ENCODE measurements at regions not wholly inside any gene's neighbourhood (a gene's known extent, or its start where the extent isn't known, plus 50 kb on each side); places are given as distances from the start of the nearest gene placed in this dataset.

- no peaks in the 10 kb centered on the region for H3K4me1 Mint-ChIP-seq (ENCODE audit: low read depth)
- H3K27me3 Mint-ChIP-seq (ENCODE audit: low read depth) = no peaks in the 10 kb centered on the region
- no peak overlapping the region for H3K4me3 Mint-ChIP-seq
- peaks cover 20% of the 10 kb centered on the region for H3K9me3 Mint-ChIP-seq
- H3K36me3 Mint-ChIP-seq (ENCODE audit: low read depth) = no peaks in the 10 kb centered on the region
- no peak overlapping the region for H3K27ac Mint-ChIP-seq
Observed at GRCh38 chr7:54338319-54338718, 203.9 kb upstream of the VSTM2A start.

DNA sequence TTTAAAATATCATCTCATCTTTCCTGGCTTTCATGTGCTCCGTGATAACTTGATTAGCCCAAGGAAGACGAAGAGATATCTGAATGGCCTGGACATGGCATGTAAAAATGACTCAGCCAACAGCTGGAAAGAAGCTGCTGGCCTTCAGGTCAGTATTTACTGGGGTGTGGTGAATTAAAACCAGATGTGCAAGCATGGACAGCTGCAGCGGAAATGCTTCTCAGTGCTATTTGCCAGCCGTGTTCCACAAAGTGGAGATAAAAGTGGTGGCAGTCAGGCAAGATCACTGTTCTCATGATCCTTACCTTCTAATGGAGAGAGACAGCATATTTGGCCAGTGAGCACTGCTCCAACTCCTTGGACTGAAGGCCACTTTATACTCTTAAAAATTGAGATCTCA is 203.1 kb upstream of the VSTM2A start:
- Mint-ChIP-seq H3K36me3 (ENCODE audit: low read depth) (no peaks in the 10 kb centered on the region), H3K4me1 (ENCODE audit: low read depth) (no peaks in the 10 kb centered on the region), H3K27me3 (ENCODE audit: low read depth) (no peaks in the 10 kb centered on the region), H3K9me3 (peaks cover 27% of the 10 kb centered on the region), H3K27ac (no peak overlapping the region), H3K4me3 (no peak overlapping the region)

DNA sequence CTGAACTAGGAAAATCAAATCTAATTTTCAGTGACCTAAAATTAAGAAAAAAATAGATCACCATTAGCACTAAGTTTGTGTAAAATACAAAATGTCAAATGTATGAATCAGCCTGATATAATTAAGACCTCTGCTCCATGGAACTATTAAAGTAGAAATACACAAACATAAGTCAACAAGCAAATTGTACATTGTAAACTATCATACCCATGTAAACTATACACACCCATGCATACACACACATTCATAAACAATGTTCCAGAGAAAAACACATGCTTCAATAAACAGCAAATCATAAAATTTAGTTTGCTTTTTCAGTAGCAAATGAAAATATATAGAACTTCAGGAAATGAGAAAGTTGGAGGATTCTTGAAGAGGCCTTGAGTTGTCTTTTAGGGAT is 199.7 kb upstream of the VSTM2A start:
- Mint-ChIP-seq H3K27ac (no peak overlapping the region), H3K9me3 (peaks cover 25% of the 10 kb centered on the region), H3K4me3 (no peak overlapping the region), H3K4me1 (ENCODE audit: low read depth) (no peaks in the 10 kb centered on the region), H3K27me3 (ENCODE audit: low read depth) (no peaks in the 10 kb centered on the region), H3K36me3 (ENCODE audit: low read depth) (no peaks in the 10 kb centered on the region)

GRCh38 chr7:54343511-54343910 is 198.7 kb upstream of the VSTM2A start:
- H3K4me3 Mint-ChIP-seq = no peak overlapping the region
- no peaks in the 10 kb centered on the region for H3K27me3 Mint-ChIP-seq (ENCODE audit: low read depth)
- H3K4me1 Mint-ChIP-seq (ENCODE audit: low read depth) = no peaks in the 10 kb centered on the region
- peaks cover 26% of the 10 kb centered on the region for H3K9me3 Mint-ChIP-seq
- no peak overlapping the region for H3K27ac Mint-ChIP-seq
- no peaks in the 10 kb centered on the region for H3K36me3 Mint-ChIP-seq (ENCODE audit: low read depth)

GRCh38 chr7:54345746-54346145 is 196.4 kb upstream of the VSTM2A start:
- no peak overlapping the region for H3K27ac Mint-ChIP-seq
- no peaks in the 10 kb centered on the region for H3K27me3 Mint-ChIP-seq (ENCODE audit: low read depth)
- H3K4me1 Mint-ChIP-seq (ENCODE audit: low read depth) = no peaks in the 10 kb centered on the region
- H3K4me3 Mint-ChIP-seq = no peak overlapping the region
- no peaks in the 10 kb centered on the region for H3K36me3 Mint-ChIP-seq (ENCODE audit: low read depth)
- peaks cover 34% of the 10 kb centered on the region for H3K9me3 Mint-ChIP-seq

GRCh38 chr7:54349229-54349628 is 192.9 kb upstream of the VSTM2A start:
- Mint-ChIP-seq H3K36me3 (ENCODE audit: low read depth) (no peaks in the 10 kb centered on the region), H3K4me3 (no peak overlapping the region), H3K9me3 (peaks cover 31% of the 10 kb centered on the region), H3K27me3 (ENCODE audit: low read depth) (no peaks in the 10 kb centered on the region), H3K4me1 (ENCODE audit: low read depth) (no peaks in the 10 kb centered on the region), H3K27ac (no peak overlapping the region)

DNA sequence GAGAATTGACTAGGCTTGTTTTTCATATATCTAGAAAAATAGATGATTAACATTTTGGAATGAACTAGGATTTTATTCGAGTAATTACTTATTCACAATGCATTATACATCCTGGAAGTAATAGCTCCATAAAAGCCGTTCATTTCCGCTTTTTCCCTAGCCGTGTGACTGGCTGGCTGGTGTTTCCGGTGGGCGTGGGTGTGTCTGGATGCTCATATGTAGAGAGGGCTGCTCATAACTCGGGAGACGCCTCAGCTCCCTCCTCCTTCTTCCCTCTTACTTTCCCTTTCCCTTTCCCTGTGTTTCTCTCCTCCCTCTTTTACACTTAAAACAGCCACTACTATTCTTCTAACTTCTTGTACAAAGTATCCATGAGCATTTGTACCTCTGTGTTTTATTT is 187.7 kb upstream of the VSTM2A start:
- H3K36me3 Mint-ChIP-seq (ENCODE audit: low read depth) = no peaks in the 10 kb centered on the region
- H3K27me3 Mint-ChIP-seq (ENCODE audit: low read depth) = no peaks in the 10 kb centered on the region
- no peak overlapping the region for H3K4me3 Mint-ChIP-seq
- no peaks in the 10 kb centered on the region for H3K4me1 Mint-ChIP-seq (ENCODE audit: low read depth)
- H3K9me3 Mint-ChIP-seq = peaks cover 16% of the 10 kb centered on the region
- no peak overlapping the region for H3K27ac Mint-ChIP-seq

DNA sequence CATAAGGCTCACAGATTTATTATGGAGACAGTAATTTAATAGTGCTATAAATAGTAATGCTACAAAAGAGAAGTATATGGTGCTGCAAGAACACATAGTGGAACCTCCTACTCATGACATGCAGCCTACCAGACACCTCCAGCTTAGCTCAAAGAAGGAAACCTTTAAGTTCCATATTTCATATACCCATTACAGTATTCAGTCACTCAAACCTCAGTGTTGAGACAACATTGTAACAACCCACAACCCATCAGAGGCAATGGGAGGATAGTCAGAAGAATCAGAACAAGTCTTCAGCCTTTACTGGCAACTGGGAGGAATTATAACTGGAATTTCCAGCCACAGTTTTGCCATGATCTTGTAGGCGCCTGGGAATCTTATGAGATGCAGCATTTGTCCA is 186.3 kb upstream of the VSTM2A start:
- Mint-ChIP-seq H3K27ac (no peak overlapping the region), H3K4me1 (ENCODE audit: low read depth) (no peaks in the 10 kb centered on the region), H3K36me3 (ENCODE audit: low read depth) (no peaks in the 10 kb centered on the region), H3K27me3 (ENCODE audit: low read depth) (no peaks in the 10 kb centered on the region), H3K4me3 (no peak overlapping the region), H3K9me3 (peaks cover 20% of the 10 kb centered on the region)

DNA sequence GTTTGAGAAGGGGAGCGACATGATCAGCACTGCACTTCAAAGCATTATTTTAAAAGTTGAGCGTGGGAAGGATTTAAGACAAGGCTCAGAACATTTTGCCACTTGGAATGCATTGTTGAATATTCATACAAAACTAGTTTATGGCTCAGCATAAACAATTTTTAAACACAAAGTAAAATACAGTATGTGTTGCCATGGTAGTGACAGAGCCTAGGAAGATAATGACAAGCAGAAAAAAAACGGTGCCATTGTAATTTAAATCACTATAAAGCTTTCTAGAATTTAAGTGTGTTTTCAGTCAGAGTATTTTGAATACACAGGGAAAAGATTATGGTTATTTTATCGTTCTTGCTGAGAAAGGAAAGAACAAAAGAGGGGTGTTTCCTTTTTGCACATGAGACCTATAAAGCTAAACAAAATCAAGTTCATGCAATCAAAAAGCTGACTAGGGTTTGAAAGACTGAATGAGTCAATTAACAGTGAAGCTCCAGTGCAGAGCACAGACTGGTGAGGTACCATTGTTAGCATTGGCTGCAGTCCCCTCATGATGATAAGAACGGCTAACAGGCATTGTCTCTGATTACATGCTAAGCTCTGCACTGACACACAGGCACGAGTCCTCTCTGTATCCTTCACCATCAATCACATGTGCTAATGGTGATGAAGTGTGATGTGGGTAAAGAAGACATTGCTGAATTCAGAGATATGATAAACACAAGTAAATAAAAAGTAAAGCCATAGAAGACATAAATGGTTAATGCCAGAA is 181.9 kb upstream of the VSTM2A start:
- H3K9me3 Mint-ChIP-seq = peaks cover 21% of the 10 kb centered on the region
- H3K27me3 Mint-ChIP-seq (ENCODE audit: low read depth) = no peaks in the 10 kb centered on the region
- no peaks in the 10 kb centered on the region for H3K4me1 Mint-ChIP-seq (ENCODE audit: low read depth)
- H3K27ac Mint-ChIP-seq = no peak overlapping the region
- no peaks in the 10 kb centered on the region for H3K36me3 Mint-ChIP-seq (ENCODE audit: low read depth)
- H3K4me3 Mint-ChIP-seq = no peak overlapping the region

- Mint-ChIP-seq H3K27me3 (ENCODE audit: low read depth) (no peaks in the 10 kb centered on the region), H3K27ac (no peak overlapping the region), H3K9me3 (peaks cover 17% of the 10 kb centered on the region), H3K4me3 (no peak overlapping the region), H3K4me1 (ENCODE audit: low read depth) (no peaks in the 10 kb centered on the region), H3K36me3 (ENCODE audit: low read depth) (no peaks in the 10 kb centered on the region)
Observed at GRCh38 chr7:54390565-54390964, 151.6 kb upstream of the VSTM2A start.

- Mint-ChIP-seq H3K9me3 (no peaks in the 10 kb centered on the region), H3K4me1 (ENCODE audit: low read depth) (no peaks in the 10 kb centered on the region), H3K4me3 (no peak overlapping the region), H3K36me3 (ENCODE audit: low read depth) (no peaks in the 10 kb centered on the region), H3K27ac (no peak overlapping the region), H3K27me3 (ENCODE audit: low read depth) (no peaks in the 10 kb centered on the region)
Observed at GRCh38 chr7:54392935-54393334, 149.2 kb upstream of the VSTM2A start.

- Mint-ChIP-seq H3K4me3 (no peak overlapping the region), H3K27ac (no peak overlapping the region), H3K9me3 (no peaks in the 10 kb centered on the region), H3K4me1 (ENCODE audit: low read depth) (no peaks in the 10 kb centered on the region), H3K36me3 (ENCODE audit: low read depth) (no peaks in the 10 kb centered on the region), H3K27me3 (ENCODE audit: low read depth) (no peaks in the 10 kb centered on the region)
Observed at GRCh38 chr7:54394834-54395233, 147.3 kb upstream of the VSTM2A start.

DNA sequence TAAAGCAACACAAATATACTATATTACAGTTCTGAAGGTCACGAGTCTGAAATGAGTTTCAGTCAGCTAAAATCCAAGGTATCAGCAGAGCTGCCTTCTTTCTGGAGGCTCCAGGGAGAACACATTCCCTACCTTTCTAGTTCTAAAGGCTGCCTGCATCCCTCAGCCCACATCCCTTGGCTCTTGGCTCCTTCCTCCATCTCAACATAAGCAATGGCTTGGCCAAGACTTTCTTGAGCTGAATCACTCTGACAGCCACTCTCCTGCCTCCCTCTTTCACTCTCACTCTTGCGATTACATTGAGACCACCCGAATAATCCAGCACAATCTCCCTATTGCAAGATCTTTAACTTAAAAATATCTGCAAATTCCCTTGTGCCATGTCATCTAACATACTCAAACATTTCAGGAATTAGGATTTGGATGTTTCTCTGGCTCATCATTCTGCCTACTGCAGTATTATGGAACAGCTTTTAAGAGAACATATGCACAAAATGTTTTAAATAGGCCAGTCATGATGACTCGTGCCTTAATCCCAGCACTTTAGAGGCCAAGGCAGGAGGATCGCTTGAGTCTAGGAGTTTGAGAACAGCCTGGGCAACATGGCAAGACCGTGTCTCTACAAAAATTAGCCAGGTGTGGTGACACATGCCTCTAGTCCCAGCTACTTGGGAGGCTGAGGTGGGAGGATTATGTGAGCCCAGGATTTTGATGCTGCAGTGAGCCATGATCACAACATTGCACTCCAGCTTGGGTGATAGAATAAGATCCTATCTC is 144.2 kb upstream of the VSTM2A start:
- Mint-ChIP-seq H3K27ac (no peak overlapping the region), H3K27me3 (ENCODE audit: low read depth) (no peaks in the 10 kb centered on the region), H3K36me3 (ENCODE audit: low read depth) (no peaks in the 10 kb centered on the region), H3K9me3 (no peaks in the 10 kb centered on the region), H3K4me3 (no peak overlapping the region), H3K4me1 (ENCODE audit: low read depth) (no peaks in the 10 kb centered on the region)

DNA sequence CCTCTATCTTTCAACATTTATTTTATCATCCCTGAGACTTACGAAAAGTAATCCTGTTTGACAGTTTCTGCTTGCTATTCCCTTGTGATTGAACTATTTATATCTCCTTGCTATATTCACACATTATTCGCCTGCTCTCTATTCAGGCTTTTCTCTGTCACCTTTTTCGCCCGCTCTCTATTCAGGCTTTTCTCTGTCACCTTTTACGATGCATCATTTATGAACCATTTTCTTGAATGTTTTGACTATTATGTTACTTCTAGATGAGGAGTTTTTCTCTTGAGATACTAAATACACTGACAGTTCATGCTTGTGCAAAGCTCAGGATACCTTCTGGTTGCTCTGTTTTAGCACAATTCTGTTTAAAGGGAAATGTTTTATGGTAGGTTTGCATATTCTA is 143.3 kb upstream of the VSTM2A start:
- Mint-ChIP-seq H3K27ac (no peak overlapping the region), H3K4me3 (no peak overlapping the region), H3K27me3 (ENCODE audit: low read depth) (no peaks in the 10 kb centered on the region), H3K36me3 (ENCODE audit: low read depth) (no peaks in the 10 kb centered on the region), H3K9me3 (peaks cover 3% of the 10 kb centered on the region), H3K4me1 (ENCODE audit: low read depth) (no peaks in the 10 kb centered on the region)

DNA sequence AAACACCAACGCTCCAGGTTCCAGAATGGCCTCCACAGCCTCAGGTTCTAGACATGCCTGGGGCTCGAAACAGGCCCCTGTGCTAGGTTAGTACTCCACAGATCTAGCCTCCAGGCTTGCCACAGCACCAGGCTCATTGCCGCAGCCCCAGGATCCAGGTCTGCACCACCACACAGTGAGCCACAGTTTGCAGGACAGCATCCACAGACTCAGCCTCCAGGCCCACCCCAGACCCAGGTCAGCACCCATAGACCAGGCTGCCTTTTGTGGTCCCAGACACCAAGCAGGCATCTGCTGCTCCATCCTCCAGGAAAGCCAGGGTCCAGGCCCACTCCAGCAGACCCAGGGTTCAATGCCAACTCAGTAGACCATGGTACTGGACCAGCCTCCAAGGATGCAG is 132.3 kb upstream of the VSTM2A start:
- H3K27ac Mint-ChIP-seq = no peak overlapping the region
- no peak overlapping the region for H3K4me3 Mint-ChIP-seq
- H3K4me1 Mint-ChIP-seq (ENCODE audit: low read depth) = no peaks in the 10 kb centered on the region
- H3K9me3 Mint-ChIP-seq = peaks cover 44% of the 10 kb centered on the region
- H3K27me3 Mint-ChIP-seq (ENCODE audit: low read depth) = no peaks in the 10 kb centered on the region
- H3K36me3 Mint-ChIP-seq (ENCODE audit: low read depth) = no peaks in the 10 kb centered on the region
